Tibial nerve (tissue), 4 donors: ENCODE measurements at regions not wholly inside any gene's neighbourhood (a gene's known extent, or its start where the extent isn't known, plus 50 kb on each side); places are given as distances from the start of the nearest gene placed in this dataset.

Experiments
- DNase-seq, 2 donors: peaks; one replicate each; pipeline ENCODE4 v3.0.0-alpha.2; 2019; ENCODE audit warnings: low spot score in 2 of 2
- H3K27ac ChIP-seq, 4 donors: fragments of 200-600 bp; sonication (generic) in 3 of 4; one replicate each; pipeline ENCODE4 v1.5.1; 2017 to 2019; ENCODE audit warnings: mild to moderate bottlenecking in 1 of 4
- H3K27me3 ChIP-seq, 2 donors: fragments of 200-600 bp; sonication (generic) in 1 of 2; one replicate each; pipeline versions ENCODE4 v1.5.1 to v1.6.0; 2017 to 2019
- H3K36me3 ChIP-seq, 3 donors: fragments of 200-600 bp; sonication (generic); one replicate each; pipeline ENCODE4 v1.5.1; 2018 to 2019
- H3K4me1 ChIP-seq, 4 donors: fragments of 200-600 bp; sonication (generic) in 3 of 4; one replicate each; pipeline ENCODE4 v1.5.1; 2017 to 2019
- H3K4me3 ChIP-seq, 4 donors: fragments of 200-600 bp; sonication (generic) in 3 of 4; one replicate each; pipeline ENCODE4 v1.5.1; 2017 to 2019; ENCODE audit warnings: mild to moderate bottlenecking in 1 of 4, moderate library complexity in 1 of 4
- H3K9me3 ChIP-seq, 4 donors: fragments of 200-600 bp; sonication (generic) in 3 of 4; one replicate each; pipeline ENCODE4 v1.5.1; 2017 to 2019
- CTCF ChIP-seq, 5 experiments: fragments of 200-600 bp in 3 of 5; fragments of 450-650 bp in 2 of 5; sonication (generic) in 3 of 5; IDR thresholded peaks; one replicate each; pipeline ENCODE4 v1.5.1; 2016 to 2019; ENCODE audit warnings: antibody characterized with exemption in 5 of 5, mild to moderate bottlenecking in 3 of 5, moderate library complexity in 2 of 5
- EP300 ChIP-seq, 2 donors: sonication (generic); formaldehyde crosslinking; IDR thresholded peaks; one replicate each; pipeline ENCODE4 v1.6.1; 2017; ENCODE audit warnings: antibody characterized with exemption in 2 of 2, mild to moderate bottlenecking in 1 of 2
- POLR2A ChIP-seq, 2 donors: fragments of 450-650 bp; IDR thresholded peaks; one replicate each; pipeline ENCODE4 v1.6.1; 2017; ENCODE audit warnings: antibody characterized with exemption in 2 of 2, mild to moderate bottlenecking in 2 of 2, moderate library complexity in 2 of 2
- WGBS, 2 donors: methylation state at CpG; one replicate each; pipeline ENCODE4 v1.1.5; 2018; 5-methylcytosine and 5-hydroxymethylcytosine counted together

GRCh38 chr3:18066899-18067582 lies 324.6 kb upstream of the TBC1D5 start:
- H3K4me1 ChIP-seq, result no peaks in the 10 kb centered on the region
- no peak overlapping the region for H3K4me3 ChIP-seq
- H3K27ac ChIP-seq, result no peak overlapping the region
- WGBS, 2 donors, result 83 to 96% methylated on average over 3 of the region's 3 CpGs
- DNase-seq, result no peak
- TF ChIP-seq POLR2A (IDR thresholded peaks at IDR 0.05) (no peak), EP300 (IDR thresholded peaks at IDR 0.05) (no peak), CTCF (IDR thresholded peaks at IDR 0.05) (no peak)
- no peaks in the 10 kb centered on the region for H3K36me3 ChIP-seq
- no peaks in the 10 kb centered on the region for H3K27me3 ChIP-seq
- H3K9me3 ChIP-seq, result no peaks in the 10 kb centered on the region

GRCh38 chr3:18064586-18064985 lies 322.2 kb upstream of the TBC1D5 start:
- TF ChIP-seq CTCF (IDR thresholded peaks at IDR 0.05) (no peak), POLR2A (IDR thresholded peaks at IDR 0.05) (no peak), EP300 (IDR thresholded peaks at IDR 0.05) (no peak)
- Histone ChIP-seq H3K4me1 (no peaks in the 10 kb centered on the region), H3K27ac (no peak overlapping the region), H3K36me3 (no peaks in the 10 kb centered on the region), H3K27me3 (no peaks in the 10 kb centered on the region), H3K9me3 (no peaks in the 10 kb centered on the region), H3K4me3 (no peak overlapping the region)
- WGBS, 2 donors, result 75 to 77% methylated on average over 1 of the region's 1 CpG
- no peak for DNase-seq

- H3K9me3 ChIP-seq, result no peaks in the 10 kb centered on the region
- no peak overlapping the region for H3K27ac ChIP-seq
- no peaks in the 10 kb centered on the region for H3K27me3 ChIP-seq
- TF ChIP-seq EP300 (IDR thresholded peaks at IDR 0.05) (no peak), CTCF (IDR thresholded peaks at IDR 0.05) (no peak), POLR2A (IDR thresholded peaks at IDR 0.05) (no peak)
- no peaks in the 10 kb centered on the region for H3K36me3 ChIP-seq
- no peaks in the 10 kb centered on the region for H3K4me1 ChIP-seq
- DNase-seq, result no peak
- no peak overlapping the region for H3K4me3 ChIP-seq
- WGBS, 2 donors, result 65 to 80% methylated on average over 3 of the region's 3 CpGs
Observed at GRCh38 chr3:18062657-18063025, 320.2 kb upstream of the TBC1D5 start.

- WGBS, 2 donors, result 68 to 89% methylated on average over 1 of the region's 1 CpG
- Histone ChIP-seq H3K27me3 (no peaks in the 10 kb centered on the region), H3K4me3 (no peak overlapping the region), H3K27ac (no peak overlapping the region), H3K9me3 (no peaks in the 10 kb centered on the region), H3K4me1 (no peaks in the 10 kb centered on the region), H3K36me3 (no peaks in the 10 kb centered on the region)
- TF ChIP-seq CTCF (IDR thresholded peaks at IDR 0.05) (no peak), EP300 (IDR thresholded peaks at IDR 0.05) (no peak), POLR2A (IDR thresholded peaks at IDR 0.05) (no peak)
- no peak for DNase-seq
Observed at GRCh38 chr3:18061737-18062656, 319.6 kb upstream of the TBC1D5 start.

- H3K4me1 ChIP-seq, result no peaks in the 10 kb centered on the region
- no peaks in the 10 kb centered on the region for H3K27me3 ChIP-seq
- no peaks in the 10 kb centered on the region for H3K36me3 ChIP-seq
- peaks cover 0 to 13% (median 0%) of the 10 kb centered on the region in 4 donors for H3K9me3 ChIP-seq
- no peak overlapping the region for H3K4me3 ChIP-seq
- no peak for DNase-seq
- TF ChIP-seq CTCF (IDR thresholded peaks at IDR 0.05) (no peak), EP300 (IDR thresholded peaks at IDR 0.05) (no peak), POLR2A (IDR thresholded peaks at IDR 0.05) (no peak)
- no peak overlapping the region for H3K27ac ChIP-seq
- 82% methylated on average over 2 of the region's 2 CpGs for WGBS, 2 donors
Observed at GRCh38 chr3:18058666-18059065, 316.2 kb upstream of the TBC1D5 start.
